IMR-90 (cell line): ENCODE measurements at regions not wholly inside any gene's neighbourhood (a gene's known extent, or its start where the extent isn't known, plus 50 kb on each side); places are given as distances from the start of the nearest gene placed in this dataset.

Experiments
- ATAC-seq: fragments of 200-7000 bp; cut with Tn5 transposase; 2 replicates; pipeline ENCODE4 v1.9.1; 2020; ENCODE audit warnings: low read depth, mild to moderate bottlenecking, moderate library complexity
- BruUV-seq: library from RNA; stranded (reverse); fragments of 400-500 nt; replicated peaks from 2 replicates; lab custom pipeline; 2021; lab: Mats Ljungman, UMichigan
- CTCF ChIA-PET: fragments of 300-600 bp; formaldehyde crosslinking; extraction: SDS; loops from one replicate; lab custom pipeline; 2021; ENCODE audit warnings: antibody characterized with exemption; lab: Yijun Ruan, JAX
- POLR2A ChIA-PET: fragments of 300-600 bp; sonication (Branson Sonifier 250); formaldehyde crosslinking; loops from one replicate; lab custom pipeline; 2022; ENCODE audit warnings: antibody characterized with exemption; ENCODE audit not compliant: unreplicated experiment; lab: Charles Lee
- DNase-seq: peaks from one replicate; pipeline ENCODE4 v3.0.0; 2013
- H2AFZ ChIP-seq: replicated peaks from 2 replicates; pipeline ENCODE3; 2013; ENCODE audit warnings: low read length, mild to moderate bottlenecking; ENCODE audit not compliant: poor library complexity
- H2AK5ac ChIP-seq: 2 replicates; pipeline ENCODE4 v1.6.1; 2013; ENCODE audit warnings: low read depth, low read length, inconsistent platforms
- H2AK9ac ChIP-seq: replicated peaks from 2 replicates; pipeline ENCODE3; 2013; ENCODE audit warnings: mild to moderate bottlenecking, low read depth, low read length, moderate library complexity; ENCODE audit not compliant: poor library complexity
- H2BK120ac ChIP-seq: 2 replicates; pipeline ENCODE4 v1.6.1; 2013; ENCODE audit warnings: low read depth, low read length, inconsistent platforms
- H2BK15ac ChIP-seq: 3 replicates; pipeline ENCODE4 v1.6.1; 2013; ENCODE audit warnings: low read depth, low read length, inconsistent platforms
- H2BK20ac ChIP-seq: 2 replicates; pipeline ENCODE4 v1.6.1; 2013; ENCODE audit warnings: low read depth, mild to moderate bottlenecking, inconsistent platforms, low read length, moderate library complexity
- H2BK5ac ChIP-seq: 2 replicates; pipeline ENCODE4 v1.6.1; 2013; ENCODE audit warnings: mild to moderate bottlenecking, low read depth, low read length, inconsistent platforms; ENCODE audit not compliant: poor library complexity, severe bottlenecking
- H3K14ac ChIP-seq: replicated peaks from 2 replicates; pipeline ENCODE4 v1.6.1; 2013; ENCODE audit warnings: low read depth, low read length, inconsistent platforms
- H3K18ac ChIP-seq: 2 replicates; pipeline ENCODE4 v1.6.1; 2013; ENCODE audit warnings: low read depth, low read length, control low read depth
- H3K23ac ChIP-seq: 2 replicates; pipeline ENCODE4 v1.6.1; 2013; ENCODE audit warnings: low read depth, low read length, inconsistent platforms
- H3K27ac ChIP-seq: 2 replicates; pipeline ENCODE4 v1.5.1; 2013; ENCODE audit warnings: mild to moderate bottlenecking, control low read depth, low read length; ENCODE audit not compliant: insufficient read depth
- H3K27me3 ChIP-seq: 2 replicates; pipeline ENCODE4 v1.6.1; 2013; ENCODE audit warnings: low read length; ENCODE audit not compliant: control insufficient read depth, insufficient read depth
- H3K36me3 ChIP-seq: 2 replicates; pipeline ENCODE4 v1.6.1; 2013; ENCODE audit warnings: low read length, mixed read lengths; ENCODE audit not compliant: control insufficient read depth, insufficient read depth
- H3K4ac ChIP-seq: 2 replicates; pipeline ENCODE4 v1.6.1; 2013; ENCODE audit warnings: low read depth, low read length, inconsistent platforms
- H3K4me1 ChIP-seq: 2 replicates; pipeline ENCODE4 v1.6.1; 2013; ENCODE audit warnings: low read length, mixed read lengths; ENCODE audit not compliant: control insufficient read depth, insufficient read depth
- H3K4me2 ChIP-seq: 2 replicates; pipeline ENCODE4 v1.6.1; 2013; ENCODE audit warnings: low read depth, mild to moderate bottlenecking, control low read depth, low read length, moderate library complexity
- H3K4me3 ChIP-seq: 2 replicates; pipeline ENCODE4 v1.5.1; 2013; ENCODE audit warnings: low read depth, mild to moderate bottlenecking, control low read depth, low read length, moderate library complexity; ENCODE audit not compliant: insufficient read depth
- H3K56ac ChIP-seq: 2 replicates; pipeline ENCODE4 v1.6.1; 2013; ENCODE audit warnings: low read length, inconsistent platforms; ENCODE audit not compliant: insufficient read depth; ENCODE audit errors: extremely low read depth
- H3K79me1 ChIP-seq, 2 experiments: 2 replicates each; pipeline ENCODE4 v1.6.1; 2013; ENCODE audit warnings: low read length in 2 of 2, inconsistent platforms in 1 of 2, low read depth in 1 of 2
- H3K9ac ChIP-seq: 2 replicates; pipeline ENCODE4 v1.6.1; 2013; ENCODE audit warnings: low read depth, low read length, control low read depth
- H3K9me1 ChIP-seq: 2 replicates; pipeline ENCODE4 v1.6.1; 2013; ENCODE audit warnings: low read length, inconsistent platforms; ENCODE audit not compliant: insufficient read depth
- H3K9me3 ChIP-seq: 2 replicates; pipeline ENCODE4 v1.6.1; 2013; ENCODE audit warnings: low read length; ENCODE audit not compliant: control insufficient read depth, insufficient read depth
- H4K20me1 ChIP-seq: 2 replicates; pipeline ENCODE4 v1.6.1; 2013; ENCODE audit warnings: low read length, inconsistent platforms; ENCODE audit not compliant: insufficient read depth
- H4K5ac ChIP-seq: 2 replicates; pipeline ENCODE4 v1.6.1; 2013; ENCODE audit warnings: mild to moderate bottlenecking, low read depth, low read length, control low read depth
- H4K8ac ChIP-seq, 2 experiments: 2 replicates each; pipeline ENCODE4 v1.6.1; 2013; ENCODE audit warnings: low read depth in 2 of 2, low read length in 2 of 2, control low read depth in 1 of 2, inconsistent platforms in 1 of 2
- H4K91ac ChIP-seq: 2 replicates; pipeline ENCODE4 v1.6.1; 2013; ENCODE audit warnings: low read depth, low read length, inconsistent platforms; ENCODE audit not compliant: insufficient read depth
- BHLHE40 ChIP-seq: fragments of 150-350 bp; IDR thresholded peaks from 2 replicates; pipeline ENCODE4 v1.6.1; 2016; ENCODE audit warnings: mild to moderate bottlenecking, low read depth, low read length
- CEBPB ChIP-seq: IDR thresholded peaks from 2 replicates; pipeline ENCODE4 v1.6.1; 2012; ENCODE audit warnings: low read depth, low read length, improper control_type of control experiment
- RAD21 ChIP-seq: IDR thresholded peaks from 2 replicates; pipeline ENCODE4 v1.6.1; 2012; ENCODE audit warnings: low read length, improper control_type of control experiment
- RFX5 ChIP-seq: IDR thresholded peaks from 2 replicates; pipeline ENCODE4 v1.8.0; 2012; ENCODE audit warnings: low read depth, mild to moderate bottlenecking, low read length, moderate library complexity
- WGBS, 2 experiments: methylation state at CpG; one replicate each; pipeline versions ENCODE4 v1.1.5 to v1.1.7; 2013; ENCODE audit warnings: missing lambda C conversion rate in 2 of 2; ENCODE audit not compliant: insufficient read length in 1 of 2; ENCODE audit errors: extremely low coverage in 2 of 2; 5-methylcytosine and 5-hydroxymethylcytosine counted together
- dilution Hi-C: fragments of 300-500 bp; cut with HindIII; formaldehyde crosslinking; loops from one replicate; pipeline ENCODE4 v1.14.3; 2018; ENCODE audit warnings: low sequenced_read_pairs; ENCODE audit not compliant: unreplicated experiment
- in situ Hi-C: fragments of 300-500 bp; cut with MboI; formaldehyde crosslinking; loops from 3 replicates; pipeline ENCODE4 v1.14.3; 2019; ENCODE audit warnings: low sequenced_read_pairs, inconsistent platforms, mixed read lengths
- intact Hi-C: fragments of 100-400 bp; cut with micrococcal nuclease; formaldehyde crosslinking; loops from 2 replicates; pipeline ENCODE4 v1.10.0; 2022
- TF ChIP-seq, protein P1 (sequence below): conservative IDR thresholded peaks from 2 replicates; pipeline ENCODE4 v1.5.1; 2012; ENCODE audit warnings: mild to moderate bottlenecking, low read depth, low read length, improper control_type of control experiment

DNA sequence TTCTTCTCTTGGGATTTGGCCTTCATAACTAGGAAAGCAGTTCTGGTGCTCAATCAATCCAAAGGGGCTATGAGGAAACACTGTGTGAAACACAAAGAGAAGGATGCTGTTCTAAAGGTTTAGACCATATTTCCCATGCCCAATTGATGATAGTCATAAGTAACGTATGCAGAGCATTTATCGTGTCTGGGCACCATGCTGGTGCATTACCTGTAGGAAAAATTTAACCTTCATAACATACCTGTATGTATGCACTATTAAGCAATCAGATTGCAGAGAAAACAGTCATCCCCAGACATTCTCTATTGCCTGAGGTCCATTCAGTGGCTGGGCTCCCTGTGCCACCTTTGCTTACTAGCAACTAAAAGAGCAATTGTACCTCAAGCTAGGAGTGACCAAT, 381.4 kb downstream of the PLPP3 start:
- H3K4me1 ChIP-seq: peaks cover 5% of the 10 kb centered on the region
- CTCF ChIA-PET: no interaction called here
- no peak overlapping the region for H3K4me2 ChIP-seq
- no peak overlapping the region for H3K23ac ChIP-seq
- TF ChIP-seq RAD21 (no peak), CEBPB (no peak), BHLHE40 (no peak), RFX5 (no peak)
- TF ChIP-seq, protein P1, sequence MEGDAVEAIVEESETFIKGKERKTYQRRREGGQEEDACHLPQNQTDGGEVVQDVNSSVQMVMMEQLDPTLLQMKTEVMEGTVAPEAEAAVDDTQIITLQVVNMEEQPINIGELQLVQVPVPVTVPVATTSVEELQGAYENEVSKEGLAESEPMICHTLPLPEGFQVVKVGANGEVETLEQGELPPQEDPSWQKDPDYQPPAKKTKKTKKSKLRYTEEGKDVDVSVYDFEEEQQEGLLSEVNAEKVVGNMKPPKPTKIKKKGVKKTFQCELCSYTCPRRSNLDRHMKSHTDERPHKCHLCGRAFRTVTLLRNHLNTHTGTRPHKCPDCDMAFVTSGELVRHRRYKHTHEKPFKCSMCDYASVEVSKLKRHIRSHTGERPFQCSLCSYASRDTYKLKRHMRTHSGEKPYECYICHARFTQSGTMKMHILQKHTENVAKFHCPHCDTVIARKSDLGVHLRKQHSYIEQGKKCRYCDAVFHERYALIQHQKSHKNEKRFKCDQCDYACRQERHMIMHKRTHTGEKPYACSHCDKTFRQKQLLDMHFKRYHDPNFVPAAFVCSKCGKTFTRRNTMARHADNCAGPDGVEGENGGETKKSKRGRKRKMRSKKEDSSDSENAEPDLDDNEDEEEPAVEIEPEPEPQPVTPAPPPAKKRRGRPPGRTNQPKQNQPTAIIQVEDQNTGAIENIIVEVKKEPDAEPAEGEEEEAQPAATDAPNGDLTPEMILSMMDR: no peak
- H3K4ac ChIP-seq: no peak overlapping the region
- no peak overlapping the region for H2AK9ac ChIP-seq
- no peak overlapping the region for H4K5ac ChIP-seq
- intact Hi-C loops: no loop called here
- WGBS, 2 experiments: 100% methylated on average over 2 of the region's 2 CpGs; no CpG with 5 or more reads in 1 of the 2 experiments
- H3K9me1 ChIP-seq: no peaks in the 10 kb centered on the region; the same call in 1 of the 2 replicates
- H3K14ac ChIP-seq: no peak overlapping the region
- dilution Hi-C loops: no loop called here
- H3K36me3 ChIP-seq: no peaks in the 10 kb centered on the region
- in situ Hi-C loops: no loop called here
- no peak overlapping the region for H3K18ac ChIP-seq
- no peaks in the 10 kb centered on the region for H3K79me1 ChIP-seq
- H3K4me3 ChIP-seq: no peak overlapping the region
- DNase-seq (no peak), ATAC-seq (no peak)
- no peak overlapping the region for H2BK5ac ChIP-seq
- H4K8ac ChIP-seq: no peak overlapping the region
- no peak overlapping the region for H3K27ac ChIP-seq
- no peak overlapping the region for H3K9ac ChIP-seq
- no peak overlapping the region for H2AK5ac ChIP-seq
- H3K56ac ChIP-seq: no peak overlapping the region
- no peak overlapping the region for H2BK20ac ChIP-seq
- no peaks in the 10 kb centered on the region for H3K9me3 ChIP-seq
- no peak overlapping the region for H2AFZ ChIP-seq
- H3K27me3 ChIP-seq: no peaks in the 10 kb centered on the region; the same call in 1 of the 2 replicates
- BruUV-seq: no TSS peak
- H2BK120ac ChIP-seq: no peak overlapping the region
- POLR2A ChIA-PET: no interaction called here
- H4K91ac ChIP-seq: no peak overlapping the region
- H2BK15ac ChIP-seq: no peak overlapping the region
- H4K20me1 ChIP-seq: no peaks in the 10 kb centered on the region
